ENCODE measurements at regions not wholly inside any gene's neighbourhood (a gene's known extent, or its start where the extent isn't known, plus 50 kb on each side); places are given as distances from the start of the nearest gene placed in this dataset.

GRCh38 chr3:64464955-64465354, 222.8 kb downstream of the ADAMTS9 start:
- no peaks in the 10 kb centered on the region for H3K9me3 ChIP-seq
- no peaks in the 10 kb centered on the region for H3K27me3 ChIP-seq
- no peaks in the 10 kb centered on the region for H3K36me3 ChIP-seq
- H3K4me3 ChIP-seq = no peak overlapping the region
- DNase-seq = no peak

- no peak for DNase-seq
- Histone ChIP-seq H3K4me3 (no peak overlapping the region), H3K27me3 (no peaks in the 10 kb centered on the region), H3K36me3 (no peaks in the 10 kb centered on the region), H3K9me3 (no peaks in the 10 kb centered on the region)
Measured at GRCh38 chr3:64463981-64464380, 223.8 kb downstream of the ADAMTS9 start.

GRCh38 chr3:64462203-64462602, 225.6 kb downstream of the ADAMTS9 start:
- no peak overlapping the region for H3K4me3 ChIP-seq
- DNase-seq = peak; percentile 32
- H3K9me3 ChIP-seq = no peaks in the 10 kb centered on the region
- H3K27me3 ChIP-seq = no peaks in the 10 kb centered on the region
- H3K36me3 ChIP-seq = no peaks in the 10 kb centered on the region

- Histone ChIP-seq H3K4me3 (no peak overlapping the region), H3K27me3 (no peaks in the 10 kb centered on the region), H3K9me3 (no peaks in the 10 kb centered on the region), H3K36me3 (no peaks in the 10 kb centered on the region)
- DNase-seq = no peak
Measured at GRCh38 chr3:64460877-64461276, 226.9 kb downstream of the ADAMTS9 start.

- no peaks in the 10 kb centered on the region for H3K27me3 ChIP-seq
- no peaks in the 10 kb centered on the region for H3K9me3 ChIP-seq
- no peak for DNase-seq
- H3K4me3 ChIP-seq = no peak overlapping the region
- H3K36me3 ChIP-seq = no peaks in the 10 kb centered on the region
Measured at GRCh38 chr3:64460141-64460730, 227.6 kb downstream of the ADAMTS9 start.

GRCh38 chr3:64459711-64460110, 228.1 kb downstream of the ADAMTS9 start:
- H3K9me3 ChIP-seq = no peaks in the 10 kb centered on the region
- H3K27me3 ChIP-seq = no peaks in the 10 kb centered on the region
- no peak for DNase-seq
- no peak overlapping the region for H3K4me3 ChIP-seq
- no peaks in the 10 kb centered on the region for H3K36me3 ChIP-seq

- DNase-seq = no peak
- Histone ChIP-seq H3K4me3 (no peak overlapping the region), H3K9me3 (no peaks in the 10 kb centered on the region), H3K36me3 (no peaks in the 10 kb centered on the region), H3K27me3 (no peaks in the 10 kb centered on the region)
Measured at GRCh38 chr3:64457811-64458210, 230.0 kb downstream of the ADAMTS9 start.

- no peak for DNase-seq
- no peaks in the 10 kb centered on the region for H3K9me3 ChIP-seq
- no peaks in the 10 kb centered on the region for H3K36me3 ChIP-seq
- no peak overlapping the region for H3K4me3 ChIP-seq
- no peaks in the 10 kb centered on the region for H3K27me3 ChIP-seq
Measured at GRCh38 chr3:64456674-64457073, 231.1 kb downstream of the ADAMTS9 start.

- no peak overlapping the region for H3K4me3 ChIP-seq
- H3K36me3 ChIP-seq = no peaks in the 10 kb centered on the region
- H3K27me3 ChIP-seq = no peaks in the 10 kb centered on the region
- H3K9me3 ChIP-seq = no peaks in the 10 kb centered on the region
- no peak for DNase-seq
Measured at GRCh38 chr3:64455351-64455750, 230.1 kb upstream of the PRICKLE2 start.

- Histone ChIP-seq H3K36me3 (no peaks in the 10 kb centered on the region), H3K4me3 (no peak overlapping the region), H3K27me3 (no peaks in the 10 kb centered on the region), H3K9me3 (no peaks in the 10 kb centered on the region)
- DNase-seq = no peak
Measured at GRCh38 chr3:64454768-64455167, 229.5 kb upstream of the PRICKLE2 start.

- H3K36me3 ChIP-seq = no peaks in the 10 kb centered on the region
- DNase-seq = no peak
- H3K4me3 ChIP-seq = no peak overlapping the region
- no peaks in the 10 kb centered on the region for H3K9me3 ChIP-seq
- no peaks in the 10 kb centered on the region for H3K27me3 ChIP-seq
Measured at GRCh38 chr3:64454179-64454578, 228.9 kb upstream of the PRICKLE2 start.

- Histone ChIP-seq H3K9me3 (no peaks in the 10 kb centered on the region), H3K4me3 (no peak overlapping the region), H3K36me3 (no peaks in the 10 kb centered on the region), H3K27me3 (no peaks in the 10 kb centered on the region)
- no peak for DNase-seq
Measured at GRCh38 chr3:64451283-64452012, 226.2 kb upstream of the PRICKLE2 start.

- Histone ChIP-seq H3K27me3 (no peaks in the 10 kb centered on the region), H3K9me3 (no peaks in the 10 kb centered on the region), H3K36me3 (no peaks in the 10 kb centered on the region), H3K4me3 (no peak overlapping the region)
- DNase-seq = no peak
Measured at GRCh38 chr3:64450396-64450956, 225.2 kb upstream of the PRICKLE2 start.

GRCh38 chr3:64449026-64449425, 223.8 kb upstream of the PRICKLE2 start:
- no peaks in the 10 kb centered on the region for H3K9me3 ChIP-seq
- H3K4me3 ChIP-seq = no peak overlapping the region
- H3K27me3 ChIP-seq = peaks cover 2% of the 10 kb centered on the region; the same call in 1 of the 2 replicates
- DNase-seq = no peak
- no peaks in the 10 kb centered on the region for H3K36me3 ChIP-seq

- Histone ChIP-seq H3K9me3 (no peaks in the 10 kb centered on the region), H3K27me3 (peaks cover 2% of the 10 kb centered on the region; the same call in 1 of the 2 replicates), H3K36me3 (no peaks in the 10 kb centered on the region), H3K4me3 (no peak overlapping the region)
- DNase-seq = no peak
Measured at GRCh38 chr3:64445944-64446300, 220.7 kb upstream of the PRICKLE2 start.

GRCh38 chr3:64445109-64445943, 220.1 kb upstream of the PRICKLE2 start:
- Histone ChIP-seq H3K4me3 (no peak overlapping the region), H3K9me3 (no peaks in the 10 kb centered on the region), H3K27me3 (peaks cover 2% of the 10 kb centered on the region; the same call in 1 of the 2 replicates), H3K36me3 (no peaks in the 10 kb centered on the region)
- peak; percentile 15 for DNase-seq

- no peaks in the 10 kb centered on the region for H3K36me3 ChIP-seq
- H3K4me3 ChIP-seq = no peak overlapping the region
- no peak for DNase-seq
- no peaks in the 10 kb centered on the region for H3K9me3 ChIP-seq
- peaks cover 2% of the 10 kb centered on the region; the same call in 1 of the 2 replicates for H3K27me3 ChIP-seq
Measured at GRCh38 chr3:64444490-64445108, 219.3 kb upstream of the PRICKLE2 start.
